Mesendoderm (in vitro differentiated cells): ENCODE measurements at regions not wholly inside any gene's neighbourhood (a gene's known extent, or its start where the extent isn't known, plus 50 kb on each side); places are given as distances from the start of the nearest gene placed in this dataset.

Source experiments
- DNase-seq: peaks from one replicate; pipeline ENCODE4 v3.0.0; 2013
- H2AK5ac ChIP-seq: 2 replicates; pipeline ENCODE4 v1.6.1; 2013; ENCODE audit warnings: low read length, inconsistent platforms
- H2BK120ac ChIP-seq: 2 replicates; pipeline ENCODE4 v1.6.1; 2013; ENCODE audit warnings: low read depth, mild to moderate bottlenecking, low read length, moderate library complexity, mixed read lengths
- H2BK15ac ChIP-seq: replicated peaks from 2 replicates; pipeline ENCODE4 v1.6.1; 2013; ENCODE audit warnings: low read depth, mild to moderate bottlenecking, moderate library complexity
- H2BK5ac ChIP-seq: 2 replicates; pipeline ENCODE4 v1.6.1; 2013; ENCODE audit warnings: low read length, inconsistent platforms
- H3K18ac ChIP-seq: 2 replicates; pipeline ENCODE4 v1.6.1; 2013; ENCODE audit warnings: mild to moderate bottlenecking, low read length, mixed read lengths
- H3K23ac ChIP-seq: one replicate; pipeline ENCODE4 v1.6.1; 2013; ENCODE audit warnings: low read length
- H3K27ac ChIP-seq: 2 replicates; pipeline ENCODE4 v1.5.1; 2013; ENCODE audit warnings: low read depth, mild to moderate bottlenecking, inconsistent platforms, low read length, moderate library complexity
- H3K27me3 ChIP-seq: 2 replicates; pipeline ENCODE4 v1.6.1; 2013; ENCODE audit warnings: low read length, control low read depth, mild to moderate bottlenecking, inconsistent platforms; ENCODE audit not compliant: insufficient read depth, poor library complexity
- H3K36me3 ChIP-seq: 2 replicates; pipeline ENCODE4 v1.6.1; 2013; ENCODE audit warnings: low read length, inconsistent platforms; ENCODE audit not compliant: control insufficient read depth, insufficient read depth
- H3K4ac ChIP-seq: one replicate; pipeline ENCODE4 v1.6.1; 2013; ENCODE audit warnings: low read depth, mild to moderate bottlenecking, low read length, moderate library complexity
- H3K4me1 ChIP-seq: 2 replicates; pipeline ENCODE4 v1.6.1; 2013; ENCODE audit warnings: low read depth, low read length, inconsistent platforms; ENCODE audit not compliant: control insufficient read depth
- H3K4me2 ChIP-seq: 2 replicates; pipeline ENCODE4 v1.6.1; 2013; ENCODE audit warnings: low read length
- H3K4me3 ChIP-seq: 2 replicates; pipeline ENCODE4 v1.5.1; 2013; ENCODE audit warnings: mild to moderate bottlenecking, low read length
- H3K56ac ChIP-seq: one replicate; pipeline ENCODE4 v1.6.1; 2013; ENCODE audit warnings: low read length
- H3K79me1 ChIP-seq: 2 replicates; pipeline ENCODE4 v1.6.1; 2013; ENCODE audit warnings: low read length, inconsistent platforms
- H3K79me2 ChIP-seq: 2 replicates; pipeline ENCODE4 v1.6.1; 2013; ENCODE audit warnings: mild to moderate bottlenecking, low read length; ENCODE audit not compliant: control insufficient read depth, insufficient read depth
- H3K9ac ChIP-seq: 2 replicates; pipeline ENCODE4 v1.6.1; 2013; ENCODE audit warnings: low read length, inconsistent platforms
- H4K5ac ChIP-seq: one replicate; pipeline ENCODE4 v1.6.1; 2013; ENCODE audit warnings: low read length
- H4K8ac ChIP-seq: one replicate; pipeline ENCODE4 v1.6.1; 2013; ENCODE audit warnings: low read depth, mild to moderate bottlenecking, control low read depth, low read length, moderate library complexity
- WGBS: extraction: QIAGEN DNeasy Blood & Tissue Kit; methylation state at CpG from one replicate; pipeline ENCODE4 v1.1.7; 2013; ENCODE audit warnings: low lambda C conversion rate, missing lambda C conversion rate; ENCODE audit not compliant: insufficient coverage; ENCODE audit errors: extremely low coverage; 5-methylcytosine and 5-hydroxymethylcytosine counted together

GRCh38 chr18:40939656-40940515 lies 1015.1 kb upstream of the PIK3C3 start:
- Histone ChIP-seq H3K79me2 (no peaks in the 10 kb centered on the region), H2BK120ac (no peak overlapping the region), H3K79me1 (no peaks in the 10 kb centered on the region), H3K4me2 (no peak overlapping the region), H2AK5ac (no peak overlapping the region), H3K4me1 (no peaks in the 10 kb centered on the region), H3K4ac (no peak overlapping the region), H3K18ac (no peak overlapping the region), H3K27me3 (no peaks in the 10 kb centered on the region), H3K9ac (no peak overlapping the region), H3K27ac (no peak overlapping the region), H3K23ac (no peak overlapping the region), H3K36me3 (no peaks in the 10 kb centered on the region), H3K56ac (no peak overlapping the region), H2BK5ac (no peak overlapping the region), H3K4me3 (no peak overlapping the region), H4K5ac (no peak overlapping the region), H4K8ac (no peak overlapping the region), H2BK15ac (no peak overlapping the region)
- WGBS = 100% methylated on average over 2 of the region's 31 CpGs
- no peak for DNase-seq

GRCh38 chr18:40938615-40939014 lies 1016.4 kb upstream of the PIK3C3 start:
- Histone ChIP-seq H3K27me3 (no peaks in the 10 kb centered on the region), H2BK5ac (no peak overlapping the region), H3K4me3 (no peak overlapping the region), H3K27ac (no peak overlapping the region), H3K79me1 (no peaks in the 10 kb centered on the region), H2AK5ac (no peak overlapping the region), H2BK15ac (no peak overlapping the region), H3K4ac (no peak overlapping the region), H3K4me2 (no peak overlapping the region), H2BK120ac (no peak overlapping the region), H4K5ac (no peak overlapping the region), H3K36me3 (no peaks in the 10 kb centered on the region), H3K79me2 (no peaks in the 10 kb centered on the region), H3K56ac (no peak overlapping the region), H3K9ac (no peak overlapping the region), H3K18ac (no peak overlapping the region), H3K4me1 (no peaks in the 10 kb centered on the region), H3K23ac (no peak overlapping the region), H4K8ac (no peak overlapping the region)
- WGBS = no CpG with 5 or more reads among the region's 2 CpGs
- no peak for DNase-seq

GRCh38 chr18:40937386-40937785 lies 1017.6 kb upstream of the PIK3C3 start:
- Histone ChIP-seq H3K9ac (no peak overlapping the region), H3K4me2 (no peak overlapping the region), H2BK15ac (no peak overlapping the region), H3K27ac (no peak overlapping the region), H3K18ac (no peak overlapping the region), H3K4me3 (no peak overlapping the region), H4K5ac (no peak overlapping the region), H2AK5ac (no peak overlapping the region), H3K23ac (no peak overlapping the region), H3K36me3 (no peaks in the 10 kb centered on the region), H3K4me1 (no peaks in the 10 kb centered on the region), H2BK5ac (no peak overlapping the region), H3K27me3 (no peaks in the 10 kb centered on the region), H2BK120ac (no peak overlapping the region), H3K4ac (no peak overlapping the region), H3K79me2 (no peaks in the 10 kb centered on the region), H4K8ac (no peak overlapping the region), H3K56ac (no peak overlapping the region), H3K79me1 (no peaks in the 10 kb centered on the region)
- DNase-seq = no peak
- WGBS = no CpG with 5 or more reads among the region's 2 CpGs

- Histone ChIP-seq H3K27ac (no peak overlapping the region), H3K9ac (no peak overlapping the region), H3K4me1 (no peaks in the 10 kb centered on the region), H3K79me2 (no peaks in the 10 kb centered on the region), H3K23ac (no peak overlapping the region), H2BK15ac (no peak overlapping the region), H3K18ac (no peak overlapping the region), H4K5ac (no peak overlapping the region), H3K4me2 (no peak overlapping the region), H2BK5ac (no peak overlapping the region), H4K8ac (no peak overlapping the region), H2BK120ac (no peak overlapping the region), H3K36me3 (no peaks in the 10 kb centered on the region), H3K4ac (no peak overlapping the region), H3K56ac (no peak overlapping the region), H3K4me3 (no peak overlapping the region), H2AK5ac (no peak overlapping the region), H3K79me1 (no peaks in the 10 kb centered on the region), H3K27me3 (no peaks in the 10 kb centered on the region)
- WGBS = no CpG with 5 or more reads among the region's 1 CpG
- peak; percentile 64 for DNase-seq
Observed at GRCh38 chr18:40935423-40935822, 1019.6 kb upstream of the PIK3C3 start.

- Histone ChIP-seq H3K4me3 (no peak overlapping the region), H2BK5ac (no peak overlapping the region), H3K79me1 (no peaks in the 10 kb centered on the region), H3K79me2 (no peaks in the 10 kb centered on the region), H4K5ac (no peak overlapping the region), H3K27me3 (no peaks in the 10 kb centered on the region), H3K23ac (no peak overlapping the region), H3K9ac (no peak overlapping the region), H3K4me1 (no peaks in the 10 kb centered on the region), H2BK120ac (no peak overlapping the region), H3K36me3 (no peaks in the 10 kb centered on the region), H3K27ac (no peak overlapping the region), H3K4ac (no peak overlapping the region), H3K56ac (no peak overlapping the region), H3K4me2 (no peak overlapping the region), H4K8ac (no peak overlapping the region), H2AK5ac (no peak overlapping the region), H3K18ac (no peak overlapping the region), H2BK15ac (no peak overlapping the region)
- DNase-seq = no peak
- no CpG with 5 or more reads among the region's 2 CpGs for WGBS
Observed at GRCh38 chr18:40932862-40933261, 1022.2 kb upstream of the PIK3C3 start.
